HepG2 (cell line): ENCODE measurements at regions not wholly inside any gene's neighbourhood (a gene's known extent, or its start where the extent isn't known, plus 50 kb on each side); places are given as distances from the start of the nearest gene placed in this dataset.

Source experiments
- ATRX ChIP-seq: sonication (generic); formaldehyde crosslinking; IDR thresholded peaks from 2 replicates; pipeline ENCODE4 v1.4.0; 2020; ENCODE audit warnings: missing genetic modification reagents, borderline replicate concordance
- CSRNP2 ChIP-seq: sonication (generic); formaldehyde crosslinking; conservative IDR thresholded peaks from 2 replicates; pipeline ENCODE4 v1.8.0; 2022; ENCODE audit warnings: low read depth, missing genetic modification reagents
- GLI4 ChIP-seq: sonication (generic); formaldehyde crosslinking; IDR thresholded peaks from 2 replicates; pipeline ENCODE4 v1.5.1; 2020; ENCODE audit warnings: missing genetic modification reagents, mild to moderate bottlenecking, moderate library complexity, borderline replicate concordance
- HOXA7 ChIP-seq: sonication (generic); formaldehyde crosslinking; IDR thresholded peaks from 2 replicates; pipeline ENCODE4 v1.8.1; 2022; ENCODE audit warnings: mild to moderate bottlenecking, missing genetic modification reagents, moderate library complexity
- KAT8 ChIP-seq: IDR thresholded peaks from 2 replicates; pipeline ENCODE4 v1.6.1; 2016; ENCODE audit warnings: missing genetic modification reagents, missing compliant biosample characterization
- KLF9 ChIP-seq: IDR thresholded peaks from 2 replicates; pipeline ENCODE4 v1.6.1; 2016; ENCODE audit warnings: low read depth
- LCORL ChIP-seq, 2 experiments: fragments of 450-650 bp in 1 of 2; sonication (generic) in 1 of 2; formaldehyde crosslinking in 1 of 2; IDR thresholded peaks; 2 replicates each; pipeline versions ENCODE4 v1.5.0 to v1.6.1; 2017 to 2020; ENCODE audit warnings: antibody characterized with exemption in 1 of 2, missing genetic modification reagents in 1 of 2
- MEIS2 ChIP-seq: sonication (generic); formaldehyde crosslinking; IDR thresholded peaks from 2 replicates; pipeline ENCODE4 v1.9.0; 2021; ENCODE audit warnings: mild to moderate bottlenecking, missing genetic modification reagents
- MIER3 ChIP-seq: IDR thresholded peaks from 2 replicates; pipeline ENCODE4 v1.6.1; 2016; ENCODE audit warnings: missing compliant biosample characterization, borderline replicate concordance
- NCOA2 ChIP-seq: sonication (generic); formaldehyde crosslinking; IDR thresholded peaks from 2 replicates; pipeline ENCODE4 v1.8.0; 2022; ENCODE audit warnings: inconsistent platforms
- PITX1 ChIP-seq: sonication (generic); formaldehyde crosslinking; IDR thresholded peaks from 2 replicates; pipeline ENCODE4 v1.5.1; 2020; ENCODE audit warnings: mild to moderate bottlenecking, missing genetic modification reagents
- POGZ ChIP-seq: sonication (generic); formaldehyde crosslinking; IDR thresholded peaks from 2 replicates; pipeline ENCODE4 v1.4.0; 2020; ENCODE audit warnings: mild to moderate bottlenecking, missing genetic modification reagents
- RXRB ChIP-seq: IDR thresholded peaks from 2 replicates; pipeline ENCODE4 v1.6.1; 2016; ENCODE audit warnings: borderline replicate concordance, missing genetic modification reagents, missing compliant biosample characterization
- SMARCC2 ChIP-seq: fragments of 450-650 bp; IDR thresholded peaks from 2 replicates; pipeline ENCODE4 v1.6.1; 2017; ENCODE audit warnings: antibody characterized with exemption, mild to moderate bottlenecking
- TARDBP ChIP-seq: sonication (generic); formaldehyde crosslinking; IDR thresholded peaks from 2 replicates; pipeline ENCODE4 v1.8.0; 2022; ENCODE audit warnings: mild to moderate bottlenecking, missing genetic modification reagents
- THAP11 ChIP-seq: IDR thresholded peaks from 2 replicates; pipeline ENCODE4 v1.6.1; 2016; ENCODE audit warnings: missing biosample characterization, missing genetic modification reagents
- U2AF2 ChIP-seq: fragments of 200-400 bp; formaldehyde crosslinking; IDR thresholded peaks from 2 replicates; pipeline ENCODE4 v1.6.1; 2017; ENCODE audit warnings: low read depth, mild to moderate bottlenecking, low read length
- ZBTB20 ChIP-seq: sonication (generic); formaldehyde crosslinking; IDR thresholded peaks from 2 replicates; pipeline ENCODE4 v1.8.1; 2023; ENCODE audit warnings: missing genetic modification reagents, low read depth, mild to moderate bottlenecking, borderline replicate concordance
- ZIK1 ChIP-seq: sonication (generic); formaldehyde crosslinking; IDR thresholded peaks from 2 replicates; pipeline ENCODE4 v1.5.0; 2020; ENCODE audit warnings: mild to moderate bottlenecking, low read depth, missing genetic modification reagents, borderline replicate concordance
- ZMYM3 ChIP-seq: sonication (generic); formaldehyde crosslinking; IDR thresholded peaks from 2 replicates; pipeline ENCODE4 v1.5.1; 2020; ENCODE audit warnings: mild to moderate bottlenecking, missing genetic modification reagents
- ZNF124 ChIP-seq: sonication (generic); formaldehyde crosslinking; IDR thresholded peaks from 2 replicates; pipeline ENCODE4 v1.4.0; 2020; ENCODE audit warnings: missing genetic modification reagents
- ZNF331 ChIP-seq: sonication (generic); formaldehyde crosslinking; IDR thresholded peaks from 2 replicates; pipeline ENCODE4 v1.4.0; 2020; ENCODE audit warnings: missing genetic modification reagents
- ZNF34 ChIP-seq: sonication (generic); formaldehyde crosslinking; IDR thresholded peaks from 2 replicates; pipeline ENCODE4 v1.4.0; 2020; ENCODE audit warnings: mild to moderate bottlenecking, missing genetic modification reagents, borderline replicate concordance
- ZNF564 ChIP-seq: sonication (generic); formaldehyde crosslinking; IDR thresholded peaks from 2 replicates; pipeline ENCODE4 v1.8.1; 2023; ENCODE audit warnings: mild to moderate bottlenecking, missing genetic modification reagents
- TF ChIP-seq, protein P1 (sequence below): sonication (generic); formaldehyde crosslinking; IDR thresholded peaks from 2 replicates; pipeline ENCODE4 v1.8.1; 2022; ENCODE audit warnings: mild to moderate bottlenecking, missing genetic modification reagents
- TF ChIP-seq, protein P2 (sequence below): IDR thresholded peaks from 2 replicates; pipeline ENCODE4 v1.6.1; 2018; ENCODE audit warnings: missing genetic modification reagents, mild to moderate bottlenecking, missing compliant biosample characterization
- TF ChIP-seq, protein P3 (sequence below): sonication (generic); formaldehyde crosslinking; IDR thresholded peaks from 2 replicates; pipeline ENCODE4 v1.5.0; 2020; ENCODE audit warnings: mild to moderate bottlenecking, missing genetic modification reagents

DNA sequence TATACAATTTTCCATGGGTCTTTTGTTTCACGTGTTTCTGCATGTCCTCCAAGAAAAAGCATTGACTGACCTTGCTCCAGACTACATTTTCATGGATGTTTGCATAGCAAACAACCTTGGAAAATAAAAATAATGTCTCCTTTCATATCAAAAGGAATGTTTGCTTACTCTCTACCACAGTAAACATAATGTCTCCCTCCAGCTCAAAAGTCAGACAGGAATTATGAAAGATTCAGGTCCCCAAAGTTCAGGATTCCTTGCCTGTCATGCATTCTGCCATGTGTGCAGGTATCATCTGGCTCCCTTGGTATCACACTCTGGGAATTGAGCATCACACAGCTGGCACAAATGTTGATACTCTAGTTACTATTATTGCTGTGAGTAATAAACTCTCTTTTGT lies 103.1 kb upstream of the ZC3H15 start (continued):
- TF ChIP-seq RXRB (CRISPR knock-in tag) (peak; percentile 96), MIER3 (peak; percentile 86; the same call in 1 of the 2 replicates), U2AF2 (no peak), LCORL (IDR thresholded peaks at IDR 0.05) (peak; percentile 80), LCORL (CRISPR knock-in tag; IDR thresholded peaks at IDR 0.05) (peak; percentile 60), ATRX (no peak), ZNF34 (CRISPR knock-in tag) (no peak), ZNF124 (CRISPR knock-in tag) (peak; percentile 80; the same call in 1 of the 2 replicates), CSRNP2 (no peak), ZNF331 (CRISPR knock-in tag) (peak; percentile 75), MEIS2 (peak; percentile 66; the same call in 1 of the 2 replicates), ZNF564 (CRISPR knock-in tag) (peak; percentile 47; the same call in 1 of the 2 replicates), HOXA7 (CRISPR knock-in tag) (no peak), TARDBP (CRISPR knock-in tag) (peak; percentile 91), ZBTB20 (CRISPR knock-in tag) (peak; percentile 88; the same call in 1 of the 2 replicates), KLF9 (CRISPR knock-in tag) (no peak), KAT8 (peak; percentile 84), PITX1 (CRISPR knock-in tag) (peak; percentile 53; the same call in 1 of the 2 replicates), ZIK1 (CRISPR knock-in tag) (no peak), SMARCC2 (0 out of 2 replicates have a peak, but pooled peaks have one; percentile 70), POGZ (CRISPR knock-in tag) (peak; percentile 97), ZMYM3 (CRISPR knock-in tag) (0 out of 2 replicates have a peak, but pooled peaks have one; percentile 36), THAP11 (CRISPR knock-in tag) (peak; percentile 59), GLI4 (CRISPR knock-in tag) (no peak), NCOA2 (CRISPR knock-in tag) (peak; percentile 97)
- TF ChIP-seq, protein P1, sequence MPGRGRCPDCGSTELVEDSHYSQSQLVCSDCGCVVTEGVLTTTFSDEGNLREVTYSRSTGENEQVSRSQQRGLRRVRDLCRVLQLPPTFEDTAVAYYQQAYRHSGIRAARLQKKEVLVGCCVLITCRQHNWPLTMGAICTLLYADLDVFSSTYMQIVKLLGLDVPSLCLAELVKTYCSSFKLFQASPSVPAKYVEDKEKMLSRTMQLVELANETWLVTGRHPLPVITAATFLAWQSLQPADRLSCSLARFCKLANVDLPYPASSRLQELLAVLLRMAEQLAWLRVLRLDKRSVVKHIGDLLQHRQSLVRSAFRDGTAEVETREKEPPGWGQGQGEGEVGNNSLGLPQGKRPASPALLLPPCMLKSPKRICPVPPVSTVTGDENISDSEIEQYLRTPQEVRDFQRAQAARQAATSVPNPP, result 0 out of 2 replicates have a peak, but pooled peaks have one; percentile 34
- TF ChIP-seq, protein P2, sequence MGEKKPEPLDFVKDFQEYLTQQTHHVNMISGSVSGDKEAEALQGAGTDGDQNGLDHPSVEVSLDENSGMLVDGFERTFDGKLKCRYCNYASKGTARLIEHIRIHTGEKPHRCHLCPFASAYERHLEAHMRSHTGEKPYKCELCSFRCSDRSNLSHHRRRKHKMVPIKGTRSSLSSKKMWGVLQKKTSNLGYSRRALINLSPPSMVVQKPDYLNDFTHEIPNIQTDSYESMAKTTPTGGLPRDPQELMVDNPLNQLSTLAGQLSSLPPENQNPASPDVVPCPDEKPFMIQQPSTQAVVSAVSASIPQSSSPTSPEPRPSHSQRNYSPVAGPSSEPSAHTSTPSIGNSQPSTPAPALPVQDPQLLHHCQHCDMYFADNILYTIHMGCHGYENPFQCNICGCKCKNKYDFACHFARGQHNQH (CRISPR knock-in tag), result peak; percentile 68
- TF ChIP-seq, protein P3, sequence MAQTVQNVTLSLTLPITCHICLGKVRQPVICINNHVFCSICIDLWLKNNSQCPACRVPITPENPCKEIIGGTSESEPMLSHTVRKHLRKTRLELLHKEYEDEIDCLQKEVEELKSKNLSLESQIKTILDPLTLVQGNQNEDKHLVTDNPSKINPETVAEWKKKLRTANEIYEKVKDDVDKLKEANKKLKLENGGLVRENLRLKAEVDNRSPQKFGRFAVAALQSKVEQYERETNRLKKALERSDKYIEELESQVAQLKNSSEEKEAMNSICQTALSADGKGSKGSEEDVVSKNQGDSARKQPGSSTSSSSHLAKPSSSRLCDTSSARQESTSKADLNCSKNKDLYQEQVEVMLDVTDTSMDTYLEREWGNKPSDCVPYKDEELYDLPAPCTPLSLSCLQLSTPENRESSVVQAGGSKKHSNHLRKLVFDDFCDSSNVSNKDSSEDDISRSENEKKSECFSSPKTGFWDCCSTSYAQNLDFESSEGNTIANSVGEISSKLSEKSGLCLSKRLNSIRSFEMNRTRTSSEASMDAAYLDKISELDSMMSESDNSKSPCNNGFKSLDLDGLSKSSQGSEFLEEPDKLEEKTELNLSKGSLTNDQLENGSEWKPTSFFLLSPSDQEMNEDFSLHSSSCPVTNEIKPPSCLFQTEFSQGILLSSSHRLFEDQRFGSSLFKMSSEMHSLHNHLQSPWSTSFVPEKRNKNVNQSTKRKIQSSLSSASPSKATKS (CRISPR knock-in tag), result no peak
